AG09309 (cell line): ENCODE measurements at regions not wholly inside any gene's neighbourhood (a gene's known extent, or its start where the extent isn't known, plus 50 kb on each side); places are given as distances from the start of the nearest gene placed in this dataset.

Experiments
- DNase-seq: peaks from one replicate; pipeline ENCODE4 v3.0.0-alpha.2; 2010; ENCODE audit warnings: low read depth
- H3K4me3 ChIP-seq: 2 replicates; pipeline ENCODE4 v1.5.1; 2011; ENCODE audit warnings: mild to moderate bottlenecking, low read depth, low read length, moderate library complexity; ENCODE audit not compliant: control insufficient read depth
- CTCF ChIP-seq: IDR thresholded peaks from 2 replicates; pipeline ENCODE4 v1.5.1; 2011; ENCODE audit warnings: mild to moderate bottlenecking, low read depth, low read length, inconsistent platforms; ENCODE audit not compliant: insufficient read depth, control insufficient read depth; ENCODE audit errors: missing control alignments

GRCh38 chr2:602571-603359 lies 74.4 kb downstream of the TMEM18 start:
- no peak for DNase-seq
- TF ChIP-seq CTCF = no peak
- no peak overlapping the region for H3K4me3 ChIP-seq

GRCh38 chr2:601806-602455 lies 75.3 kb downstream of the TMEM18 start:
- no peak for DNase-seq
- H3K4me3 ChIP-seq = no peak overlapping the region
- no peak for TF ChIP-seq CTCF

- no peak overlapping the region for H3K4me3 ChIP-seq
- no peak for DNase-seq
- no peak for TF ChIP-seq CTCF
Measured at GRCh38 chr2:601387-601698, 75.9 kb downstream of the TMEM18 start.

GRCh38 chr2:600542-601386 lies 76.4 kb downstream of the TMEM18 start:
- no peak for DNase-seq
- no peak for TF ChIP-seq CTCF
- H3K4me3 ChIP-seq = no peak overlapping the region

- DNase-seq = no peak
- no peak overlapping the region for H3K4me3 ChIP-seq
- no peak for TF ChIP-seq CTCF
Measured at GRCh38 chr2:599601-600000, 77.6 kb downstream of the TMEM18 start.

GRCh38 chr2:598058-598802 lies 79.0 kb downstream of the TMEM18 start:
- no peak overlapping the region for H3K4me3 ChIP-seq
- TF ChIP-seq CTCF = no peak
- no peak for DNase-seq
